ENCODE measurements at regions not wholly inside any gene's neighbourhood (a gene's known extent, or its start where the extent isn't known, plus 50 kb on each side); places are given as distances from the start of the nearest gene placed in this dataset.
A peak's percentile ranks its signal among the peaks of the same experiment; 100 is the strongest.

GRCh38 chr2:172213116-172213860 is 110.6 kb upstream of the DLX2 start:
- Histone ChIP-seq H3K79me2 (ENCODE audit: control insufficient read depth, insufficient read depth, low read length, poor library complexity) (no peaks in the 10 kb centered on the region), H4K91ac (ENCODE audit: low read depth, low read length) (no peak overlapping the region), H3K27ac (ENCODE audit: low read depth, low read length) (no peak overlapping the region), H3K36me3 (ENCODE audit: control insufficient read depth in 1 of 2, insufficient read depth in 2 of 2, low read length in 2 of 2) (no peaks in the 10 kb centered on the region), H3K79me1 (ENCODE audit: low read length) (no peaks in the 10 kb centered on the region), H2BK12ac (ENCODE audit: low read length) (no peak overlapping the region), H2AK5ac (ENCODE audit: low read length) (no peak overlapping the region), H2BK120ac (ENCODE audit: insufficient read depth, low read length, poor library complexity) (no peak overlapping the region), H3K4me1 (ENCODE audit: control insufficient read depth in 1 of 2, insufficient read depth in 2 of 2, low read length in 2 of 2) (peaks cover 3 to 6% of the 10 kb centered on the region in 2 experiments), H2AFZ (ENCODE audit: insufficient read depth, low read length, poor library complexity) (no peak overlapping the region), H3K9me3 (ENCODE audit: insufficient read depth, low read depth, low read length) (peaks cover 2% of the 10 kb centered on the region), H4K8ac (ENCODE audit: low read depth, low read length) (no peak overlapping the region), H3K18ac (ENCODE audit: low read length) (no peak overlapping the region), H3K4me3 (ENCODE audit: low read depth, low read length) (no peak overlapping the region), H2BK5ac (ENCODE audit: low read depth, low read length, poor library complexity) (no peak overlapping the region), H3K14ac (ENCODE audit: low read length) (no peak overlapping the region), H3K4ac (ENCODE audit: low read depth, low read length) (no peak overlapping the region), H3K9ac (ENCODE audit: low read length) (no peak overlapping the region), H3K4me2 (ENCODE audit: low read length) (no peak overlapping the region), H3K27me3 (ENCODE audit: insufficient read depth, low read length) (no peaks in the 10 kb centered on the region), H3K23ac (ENCODE audit: low read length) (no peak overlapping the region), H4K12ac (ENCODE audit: low read depth, low read length) (no peak overlapping the region)
- no peak for DNase-seq
- no CpG with 5 or more reads among the region's 12 CpGs for WGBS (ENCODE audit: extremely low coverage, insufficient coverage, insufficient read length)

GRCh38 chr2:172214252-172214651 is 111.6 kb upstream of the DLX2 start:
- H3K4me2 ChIP-seq (ENCODE audit: low read length) = no peak overlapping the region
- peaks cover 2% of the 10 kb centered on the region for H3K9me3 ChIP-seq (ENCODE audit: insufficient read depth, low read depth, low read length)
- H2BK5ac ChIP-seq (ENCODE audit: low read depth, low read length, poor library complexity) = no peak overlapping the region
- no peak overlapping the region for H3K27ac ChIP-seq (ENCODE audit: low read depth, low read length)
- no peak overlapping the region for H4K12ac ChIP-seq (ENCODE audit: low read depth, low read length)
- H3K14ac ChIP-seq (ENCODE audit: low read length) = no peak overlapping the region
- no peak overlapping the region for H4K91ac ChIP-seq (ENCODE audit: low read depth, low read length)
- H3K79me2 ChIP-seq (ENCODE audit: control insufficient read depth, insufficient read depth, low read length, poor library complexity) = no peaks in the 10 kb centered on the region
- H3K18ac ChIP-seq (ENCODE audit: low read length) = no peak overlapping the region
- WGBS (ENCODE audit: extremely low coverage, insufficient coverage, insufficient read length) = no CpG with 5 or more reads among the region's 2 CpGs
- DNase-seq = no peak
- no peak overlapping the region for H2AK5ac ChIP-seq (ENCODE audit: low read length)
- no peak overlapping the region for H2BK12ac ChIP-seq (ENCODE audit: low read length)
- peaks cover 3 to 6% of the 10 kb centered on the region in 2 experiments for H3K4me1 ChIP-seq (ENCODE audit: control insufficient read depth in 1 of 2, insufficient read depth in 2 of 2, low read length in 2 of 2)
- no peak overlapping the region for H3K4me3 ChIP-seq (ENCODE audit: low read depth, low read length)
- no peak overlapping the region for H3K9ac ChIP-seq (ENCODE audit: low read length)
- H3K36me3 ChIP-seq (ENCODE audit: control insufficient read depth in 1 of 2, insufficient read depth in 2 of 2, low read length in 2 of 2) = no peaks in the 10 kb centered on the region
- H2AFZ ChIP-seq (ENCODE audit: insufficient read depth, low read length, poor library complexity) = no peak overlapping the region
- H3K27me3 ChIP-seq (ENCODE audit: insufficient read depth, low read length) = no peaks in the 10 kb centered on the region
- H3K4ac ChIP-seq (ENCODE audit: low read depth, low read length) = no peak overlapping the region
- H2BK120ac ChIP-seq (ENCODE audit: insufficient read depth, low read length, poor library complexity) = no peak overlapping the region
- H4K8ac ChIP-seq (ENCODE audit: low read depth, low read length) = no peak overlapping the region
- no peak overlapping the region for H3K23ac ChIP-seq (ENCODE audit: low read length)
- H3K79me1 ChIP-seq (ENCODE audit: low read length) = no peaks in the 10 kb centered on the region

- Histone ChIP-seq H3K79me1 (ENCODE audit: low read length) (no peaks in the 10 kb centered on the region), H3K23ac (ENCODE audit: low read length) (no peak overlapping the region), H3K18ac (ENCODE audit: low read length) (no peak overlapping the region), H3K9ac (ENCODE audit: low read length) (no peak overlapping the region), H2BK5ac (ENCODE audit: low read depth, low read length, poor library complexity) (no peak overlapping the region), H3K36me3 (ENCODE audit: control insufficient read depth in 1 of 2, insufficient read depth in 2 of 2, low read length in 2 of 2) (no peaks in the 10 kb centered on the region), H4K12ac (ENCODE audit: low read depth, low read length) (no peak overlapping the region), H3K4me3 (ENCODE audit: low read depth, low read length) (no peak overlapping the region), H3K9me3 (ENCODE audit: insufficient read depth, low read depth, low read length) (peaks cover 2% of the 10 kb centered on the region), H4K91ac (ENCODE audit: low read depth, low read length) (no peak overlapping the region), H2AFZ (ENCODE audit: insufficient read depth, low read length, poor library complexity) (no peak overlapping the region), H2BK120ac (ENCODE audit: insufficient read depth, low read length, poor library complexity) (no peak overlapping the region), H2AK5ac (ENCODE audit: low read length) (no peak overlapping the region), H3K27me3 (ENCODE audit: insufficient read depth, low read length) (no peaks in the 10 kb centered on the region), H2BK12ac (ENCODE audit: low read length) (peak overlapping the region; percentile 46), H3K4ac (ENCODE audit: low read depth, low read length) (no peak overlapping the region), H3K27ac (ENCODE audit: low read depth, low read length) (no peak overlapping the region), H3K4me1 (ENCODE audit: control insufficient read depth in 1 of 2, insufficient read depth in 2 of 2, low read length in 2 of 2) (peaks cover 3 to 6% of the 10 kb centered on the region in 2 experiments), H4K8ac (ENCODE audit: low read depth, low read length) (no peak overlapping the region), H3K79me2 (ENCODE audit: control insufficient read depth, insufficient read depth, low read length, poor library complexity) (no peaks in the 10 kb centered on the region), H3K4me2 (ENCODE audit: low read length) (no peak overlapping the region), H3K14ac (ENCODE audit: low read length) (no peak overlapping the region)
- no peak for DNase-seq
- WGBS (ENCODE audit: extremely low coverage, insufficient coverage, insufficient read length) = no CpG with 5 or more reads among the region's 15 CpGs
Measured at GRCh38 chr2:172215172-172215935, 112.7 kb upstream of the DLX2 start.

- Histone ChIP-seq H3K9ac (ENCODE audit: low read length) (no peak overlapping the region), H2BK5ac (ENCODE audit: low read depth, low read length, poor library complexity) (no peak overlapping the region)
- no CpG with 5 or more reads among the region's 2 CpGs for WGBS (ENCODE audit: extremely low coverage, insufficient coverage, insufficient read length)
Measured at GRCh38 chr2:172215936-172216335, 113.2 kb upstream of the DLX2 start.

More at GRCh38 chr2:172215936-172216335, 113.2 kb upstream of the DLX2 start:
- no peak overlapping the region for H4K91ac ChIP-seq (ENCODE audit: low read depth, low read length)
- no peak overlapping the region for H3K14ac ChIP-seq (ENCODE audit: low read length)
- H3K23ac ChIP-seq (ENCODE audit: low read length) = no peak overlapping the region
- H3K4ac ChIP-seq (ENCODE audit: low read depth, low read length) = no peak overlapping the region
- no peaks in the 10 kb centered on the region for H3K27me3 ChIP-seq (ENCODE audit: insufficient read depth, low read length)
- no peak overlapping the region for H3K27ac ChIP-seq (ENCODE audit: low read depth, low read length)
- H4K8ac ChIP-seq (ENCODE audit: low read depth, low read length) = no peak overlapping the region
- H3K4me1 ChIP-seq (ENCODE audit: control insufficient read depth in 1 of 2, insufficient read depth in 2 of 2, low read length in 2 of 2) = peaks cover 3 to 6% of the 10 kb centered on the region in 2 experiments
- H3K36me3 ChIP-seq (ENCODE audit: control insufficient read depth in 1 of 2, insufficient read depth in 2 of 2, low read length in 2 of 2) = no peaks in the 10 kb centered on the region
- H3K4me3 ChIP-seq (ENCODE audit: low read depth, low read length) = no peak overlapping the region
- H2BK12ac ChIP-seq (ENCODE audit: low read length) = no peak overlapping the region
- no peak overlapping the region for H2BK120ac ChIP-seq (ENCODE audit: insufficient read depth, low read length, poor library complexity)
- H2AK5ac ChIP-seq (ENCODE audit: low read length) = no peak overlapping the region
- H4K12ac ChIP-seq (ENCODE audit: low read depth, low read length) = no peak overlapping the region
- DNase-seq = no peak
- H3K79me2 ChIP-seq (ENCODE audit: control insufficient read depth, insufficient read depth, low read length, poor library complexity) = no peaks in the 10 kb centered on the region
- no peak overlapping the region for H2AFZ ChIP-seq (ENCODE audit: insufficient read depth, low read length, poor library complexity)
- H3K79me1 ChIP-seq (ENCODE audit: low read length) = no peaks in the 10 kb centered on the region
- H3K18ac ChIP-seq (ENCODE audit: low read length) = no peak overlapping the region
- H3K9me3 ChIP-seq (ENCODE audit: insufficient read depth, low read depth, low read length) = peaks cover 2% of the 10 kb centered on the region
- H3K4me2 ChIP-seq (ENCODE audit: low read length) = no peak overlapping the region
